HG02970 (cell line): ENCODE measurements at regions not wholly inside any gene's neighbourhood (a gene's known extent, or its start where the extent isn't known, plus 50 kb on each side); places are given as distances from the start of the nearest gene placed in this dataset.

Source experiments
- ATAC-seq: cut with Tn5 transposase; IDR thresholded peaks from one replicate; pipeline ENCODE4 v1.9.1; 2021; ENCODE audit warnings: mild to moderate bottlenecking, moderate library complexity, moderate number of reproducible peaks; ENCODE audit not compliant: unreplicated experiment, low FRiP score

DNA sequence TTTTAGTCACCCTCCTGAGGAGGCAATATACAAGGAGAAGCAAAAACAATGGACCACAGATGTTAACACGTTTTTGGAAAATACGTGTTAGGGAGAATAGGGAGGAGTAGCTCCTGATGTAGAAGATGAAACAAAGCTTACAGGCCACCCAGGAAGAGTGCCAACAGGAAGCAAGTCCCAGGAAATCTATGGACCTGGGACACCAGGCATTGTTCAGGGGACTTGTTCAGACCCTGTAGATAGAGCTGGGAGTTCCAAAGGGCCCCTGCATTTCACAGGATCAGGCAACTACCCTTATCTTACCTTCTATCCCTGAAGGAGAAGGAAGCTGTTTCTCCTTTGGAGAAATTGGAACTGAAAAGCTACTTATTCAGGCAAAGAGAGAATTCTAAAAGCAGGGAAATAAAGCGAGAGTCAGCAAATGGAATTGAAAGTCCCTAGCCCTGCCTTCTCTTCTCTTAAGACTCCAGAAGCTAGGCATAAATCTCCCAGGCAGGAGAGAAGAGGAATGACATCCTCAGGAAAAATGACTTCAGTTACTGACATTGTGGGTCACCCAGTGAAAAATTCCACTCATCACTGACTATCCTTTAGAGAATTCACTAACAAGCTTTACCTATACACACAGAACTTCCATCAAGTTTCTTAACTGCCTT is 77.7 kb upstream of the FAM3C start:
- ATAC-seq, result no peak

DNA sequence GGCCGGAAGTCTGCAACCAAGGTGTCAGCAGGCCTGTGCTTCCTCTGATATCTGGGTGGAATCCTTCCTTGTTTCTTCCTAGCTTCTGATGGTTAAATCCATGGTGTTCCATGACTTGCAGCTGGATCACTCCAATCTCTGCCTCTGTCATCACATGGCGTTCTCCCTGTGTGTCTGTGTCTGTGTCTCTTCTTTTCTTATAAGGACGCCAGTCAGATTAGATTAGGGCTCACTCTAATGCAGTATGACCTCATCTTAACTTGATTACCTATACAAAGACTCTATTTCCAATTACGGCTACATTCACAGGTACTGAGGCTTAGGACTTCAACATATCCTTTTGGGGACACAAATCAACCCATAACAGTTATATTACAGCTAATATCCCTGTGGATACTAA is 70.3 kb upstream of the FAM3C start:
- no peak for ATAC-seq

DNA sequence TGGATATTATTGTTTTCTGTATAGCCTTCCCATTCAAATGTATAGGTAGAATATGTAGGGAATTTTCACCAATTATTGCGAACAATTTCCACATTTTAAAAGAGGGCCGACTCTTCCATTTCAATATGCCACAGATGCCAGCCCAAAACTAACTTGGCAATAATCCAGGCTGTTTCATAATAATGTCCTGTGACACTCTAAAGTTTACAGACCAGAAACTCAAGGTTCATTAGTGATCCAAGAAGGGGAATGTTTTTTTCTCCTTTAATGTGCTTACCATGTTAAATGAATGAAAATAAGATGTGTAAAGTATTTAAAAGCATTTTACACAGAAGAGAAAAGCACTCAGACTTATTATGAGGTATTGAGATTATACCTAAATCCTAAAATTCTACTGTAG is 63.0 kb upstream of the FAM3C start:
- no peak for ATAC-seq

DNA sequence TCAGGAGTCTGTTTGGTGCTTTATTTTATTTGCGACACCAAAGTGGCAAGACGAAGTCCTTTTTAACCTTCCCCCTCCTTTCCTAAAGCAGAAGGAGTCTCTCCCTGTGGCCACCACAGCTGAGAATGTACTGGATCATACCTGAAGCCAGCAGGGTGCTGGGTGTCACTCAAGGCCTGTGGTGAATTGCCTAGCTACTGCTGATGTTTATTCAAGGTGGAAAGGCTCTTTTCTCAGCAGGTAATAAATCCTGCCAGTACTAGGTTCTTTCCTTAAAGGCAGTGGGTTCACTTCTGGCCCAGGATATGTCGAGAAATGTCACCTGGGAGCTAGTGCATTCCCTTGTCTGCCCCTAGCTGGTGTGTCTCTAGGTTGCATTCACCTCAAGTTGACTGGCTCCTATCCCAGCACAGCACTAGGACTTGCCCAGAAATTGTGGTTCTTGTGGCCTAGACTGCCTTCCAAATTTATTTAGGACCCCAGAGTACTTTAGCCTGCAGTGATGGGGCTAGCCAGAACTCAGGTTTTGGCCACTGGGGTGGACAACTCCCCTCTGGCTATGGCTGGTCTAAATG is 60.8 kb upstream of the FAM3C start:
- no peak for ATAC-seq

DNA sequence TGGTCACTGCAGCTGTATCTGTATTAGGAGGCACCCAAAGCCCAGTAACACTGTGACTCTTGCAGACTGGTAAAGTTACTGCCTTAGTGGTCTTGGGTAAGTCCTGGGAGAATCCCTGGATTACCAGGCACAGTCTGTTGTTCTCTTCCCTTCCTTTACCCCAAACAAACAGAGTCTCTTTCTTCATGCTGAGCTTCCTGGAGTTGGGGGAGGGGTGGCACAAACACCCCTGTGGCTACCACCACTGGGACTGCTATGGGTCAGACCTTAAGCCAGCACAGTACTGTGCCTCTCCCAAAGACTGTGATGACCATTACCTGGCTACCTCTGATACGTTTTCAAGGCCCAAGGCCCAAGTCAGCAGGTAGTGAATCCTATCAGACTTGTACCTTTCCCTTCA is 59.9 kb upstream of the FAM3C start:
- ATAC-seq, result no peak

DNA sequence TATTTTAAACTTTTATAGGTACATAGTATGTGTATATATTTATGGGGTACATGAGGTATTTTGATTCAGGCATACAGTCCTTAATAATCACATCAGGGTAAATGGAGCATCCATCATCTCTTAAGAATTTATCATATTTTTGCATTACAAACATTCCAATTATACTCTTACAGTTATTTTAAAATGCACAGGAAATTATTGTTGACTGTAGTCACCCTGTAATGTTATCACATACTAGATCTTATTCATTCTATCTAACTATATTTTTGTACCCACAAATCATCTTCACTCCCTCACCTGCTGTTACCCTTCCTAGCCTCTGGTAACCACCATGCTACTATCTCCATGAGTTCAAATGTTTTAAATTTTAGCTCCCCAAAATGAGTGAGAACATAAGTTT is 56.3 kb upstream of the FAM3C start:
- no peak for ATAC-seq

DNA sequence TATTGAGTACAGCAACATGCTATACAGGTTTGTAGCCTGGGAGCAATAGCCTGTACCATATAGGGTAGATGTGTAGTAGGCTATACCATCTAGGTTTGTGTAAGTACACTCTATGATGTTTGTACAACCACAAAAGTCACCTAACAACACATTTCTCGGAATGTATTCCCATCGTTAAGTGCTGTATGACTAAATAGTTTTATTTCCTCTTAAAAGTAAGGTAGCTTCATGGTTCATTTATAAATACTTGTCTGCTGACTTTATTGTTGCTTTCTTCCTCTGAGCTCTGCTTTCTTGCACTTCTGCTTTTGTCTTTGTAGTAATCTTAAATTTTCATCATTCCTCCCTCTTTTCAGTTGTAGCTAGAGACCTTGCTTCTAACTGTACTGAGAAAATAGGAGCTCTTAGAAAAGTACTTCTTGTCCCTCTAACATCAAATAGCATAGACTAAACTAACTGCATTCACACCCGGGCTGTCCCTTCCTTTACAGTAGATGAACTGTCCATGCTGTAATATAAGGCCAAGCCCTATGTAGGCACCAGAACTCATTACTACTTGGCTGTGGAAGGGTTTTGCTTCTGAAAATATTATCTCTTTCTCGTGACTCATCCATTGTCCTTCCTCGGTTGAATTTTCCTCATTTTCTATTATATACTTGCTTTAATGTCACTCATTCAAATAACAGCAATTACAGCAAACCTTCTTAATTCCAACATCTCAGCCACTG is 55.4 kb upstream of the FAM3C start:
- ATAC-seq, result no peak

DNA sequence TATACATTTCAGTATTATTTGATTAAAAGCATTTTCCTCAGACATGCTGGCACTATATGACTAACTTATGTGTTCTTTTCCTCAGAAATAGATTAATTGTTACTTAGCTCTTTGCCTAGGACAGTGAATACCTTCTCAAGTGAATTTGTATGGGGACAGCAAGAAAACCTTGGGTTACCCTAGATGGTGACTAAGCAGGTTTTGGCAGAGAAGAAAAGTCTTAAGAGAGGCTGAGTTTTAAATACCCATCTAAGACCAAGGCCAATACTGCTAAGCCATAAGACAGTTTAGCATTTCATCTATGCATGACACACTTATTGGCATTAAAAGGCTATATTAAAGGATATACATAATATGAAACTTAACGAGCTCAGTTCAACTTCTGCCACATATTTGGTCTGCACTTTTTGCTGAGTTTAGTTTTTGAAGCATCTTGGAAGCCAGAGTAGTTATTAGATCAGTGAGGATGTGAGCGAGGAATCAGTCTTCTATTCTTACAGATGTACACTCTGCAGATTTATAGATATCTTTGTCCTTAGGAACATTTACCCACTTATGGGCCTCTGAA is 54.6 kb upstream of the FAM3C start:
- ATAC-seq, result no peak

DNA sequence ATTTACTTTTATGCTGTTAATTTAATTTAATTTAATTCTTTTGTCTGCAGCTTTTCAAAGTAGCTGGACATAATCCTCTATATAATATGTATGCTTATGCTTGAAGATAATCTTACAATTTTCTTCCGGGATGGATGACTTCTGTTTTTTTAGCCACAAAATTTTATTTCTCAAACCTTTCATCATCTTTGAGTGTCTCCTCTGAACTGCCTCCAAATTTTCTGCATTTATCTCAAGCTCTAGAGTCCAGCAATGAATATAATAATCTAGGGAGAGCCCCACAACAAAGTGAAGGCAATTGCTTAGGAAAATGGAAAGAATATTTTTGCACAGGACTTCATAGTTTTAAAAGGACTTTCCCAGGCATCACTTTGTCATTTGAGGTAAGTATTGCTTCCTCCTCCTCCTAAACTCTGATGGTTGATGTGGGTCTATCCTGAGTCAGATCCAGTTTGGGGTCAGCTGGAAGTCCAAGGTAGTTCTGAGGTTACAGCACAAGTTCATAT is 53.7 kb upstream of the FAM3C start:
- ATAC-seq, result no peak

DNA sequence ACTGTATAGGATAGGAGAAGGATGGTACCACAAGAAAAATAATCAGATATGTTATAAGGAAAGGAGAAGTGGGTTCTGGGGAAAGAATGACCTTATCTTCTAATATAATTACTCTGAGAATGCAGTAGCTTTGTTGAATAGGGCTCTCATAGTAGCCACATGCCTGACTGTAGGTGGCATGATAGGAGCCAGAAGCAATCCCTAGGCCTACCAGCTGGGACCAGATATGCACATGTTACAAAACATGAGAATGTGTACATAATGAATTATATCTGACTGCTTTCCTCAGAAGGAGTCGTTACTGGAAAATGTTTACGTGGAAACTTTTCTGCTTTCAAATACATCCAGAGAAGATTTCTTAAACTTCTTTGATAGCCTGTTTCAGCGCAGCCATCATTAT is 53.2 kb upstream of the FAM3C start:
- no peak for ATAC-seq

DNA sequence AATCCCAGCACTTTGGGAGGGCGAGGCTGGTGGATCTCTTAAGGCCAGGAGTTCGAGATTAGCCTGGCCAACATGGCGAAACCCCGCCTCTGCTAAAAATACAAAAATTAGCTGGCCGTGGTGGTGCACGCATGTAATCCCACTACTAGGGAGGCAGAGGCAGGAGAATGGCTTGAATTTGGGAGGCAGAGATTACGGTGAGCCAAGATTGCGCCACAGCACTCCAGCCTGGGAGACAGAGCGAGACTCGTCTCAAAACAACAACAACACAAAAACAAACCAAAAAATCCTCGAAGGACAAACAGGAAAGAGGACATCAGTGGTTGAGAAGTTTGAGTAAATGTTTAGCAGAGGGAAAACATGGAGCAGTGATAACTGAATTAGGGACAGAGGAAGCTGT is 52.3 kb upstream of the FAM3C start:
- no peak for ATAC-seq

DNA sequence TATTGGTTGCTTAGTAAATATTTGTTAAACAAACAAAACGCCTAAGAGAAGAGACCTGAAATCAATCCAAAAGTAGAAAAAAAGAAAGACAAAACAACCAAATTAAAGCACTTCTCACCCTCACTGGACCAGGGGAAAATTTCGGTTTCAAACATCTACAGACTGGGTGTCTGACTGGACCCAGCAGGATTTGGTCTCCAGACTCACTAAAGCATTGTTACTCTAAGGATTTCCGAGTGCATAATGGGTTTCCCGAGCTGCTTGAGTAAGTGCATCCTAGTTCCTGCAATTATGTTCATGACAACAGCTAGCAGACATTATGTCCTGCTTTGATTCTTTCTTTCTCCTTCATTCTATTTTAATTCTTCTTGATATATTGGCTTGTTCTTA is 51.8 kb upstream of the FAM3C start:
- ATAC-seq, result no peak

DNA sequence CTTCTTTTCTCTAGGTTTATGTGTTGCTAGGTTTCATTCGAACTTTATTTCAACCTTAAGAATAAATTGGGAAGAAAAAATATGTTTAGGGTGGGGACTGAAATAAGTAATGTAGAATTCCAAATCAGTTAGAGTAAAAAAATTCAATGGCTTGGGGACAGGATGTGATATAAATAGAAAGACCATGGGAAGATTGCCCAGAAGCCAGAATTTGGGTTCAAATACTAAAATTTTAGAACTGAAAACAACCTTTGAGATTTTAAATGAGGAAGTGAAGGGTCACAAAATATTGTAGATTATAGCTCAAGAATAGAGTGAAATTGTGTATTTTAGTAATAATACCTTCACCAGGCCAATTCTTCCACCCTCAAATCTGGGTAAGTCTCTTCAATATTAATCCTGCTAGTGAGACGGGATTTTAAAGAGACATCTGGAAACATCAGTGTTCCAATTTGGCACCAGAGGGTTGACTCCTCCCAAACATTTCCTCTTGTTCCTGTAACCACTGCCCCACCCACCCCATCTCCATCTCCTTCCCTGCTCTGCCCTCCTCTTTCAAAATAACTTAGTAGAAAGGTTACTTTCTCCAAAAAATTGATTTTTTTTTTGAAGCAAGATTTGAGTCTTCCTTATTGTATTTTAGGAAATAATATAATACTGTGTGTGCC is 51.3 kb upstream of the FAM3C start:
- no peak for ATAC-seq

DNA sequence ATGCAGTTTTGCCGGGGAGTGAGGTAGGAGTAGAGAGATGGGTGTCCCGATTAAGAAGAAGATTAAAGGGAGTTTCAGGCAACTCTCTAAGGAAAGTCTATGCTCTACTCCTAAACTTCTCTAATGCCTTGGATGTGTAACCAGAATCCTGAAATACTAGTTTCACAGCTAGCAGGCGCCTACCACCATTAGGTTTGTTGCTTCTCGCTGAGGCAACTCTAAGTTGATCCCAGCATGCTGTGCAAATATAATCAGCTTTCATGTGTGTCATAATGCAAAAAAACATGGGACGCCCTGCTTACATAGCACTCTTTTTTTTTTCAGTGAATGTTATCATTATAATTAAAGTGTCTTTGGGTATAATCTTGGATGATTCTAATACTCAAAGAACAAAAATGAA is 50.4 kb upstream of the FAM3C start:
- ATAC-seq, result no peak
